ELF-1 (cell line): ENCODE measurements at regions not wholly inside any gene's neighbourhood (a gene's known extent, or its start where the extent isn't known, plus 50 kb on each side); places are given as distances from the start of the nearest gene placed in this dataset.

Experiments
- DNase-seq: peaks from one replicate; pipeline ENCODE4 v3.0.0-alpha.2; 2016; ENCODE audit warnings: low read depth, low spot score

DNA sequence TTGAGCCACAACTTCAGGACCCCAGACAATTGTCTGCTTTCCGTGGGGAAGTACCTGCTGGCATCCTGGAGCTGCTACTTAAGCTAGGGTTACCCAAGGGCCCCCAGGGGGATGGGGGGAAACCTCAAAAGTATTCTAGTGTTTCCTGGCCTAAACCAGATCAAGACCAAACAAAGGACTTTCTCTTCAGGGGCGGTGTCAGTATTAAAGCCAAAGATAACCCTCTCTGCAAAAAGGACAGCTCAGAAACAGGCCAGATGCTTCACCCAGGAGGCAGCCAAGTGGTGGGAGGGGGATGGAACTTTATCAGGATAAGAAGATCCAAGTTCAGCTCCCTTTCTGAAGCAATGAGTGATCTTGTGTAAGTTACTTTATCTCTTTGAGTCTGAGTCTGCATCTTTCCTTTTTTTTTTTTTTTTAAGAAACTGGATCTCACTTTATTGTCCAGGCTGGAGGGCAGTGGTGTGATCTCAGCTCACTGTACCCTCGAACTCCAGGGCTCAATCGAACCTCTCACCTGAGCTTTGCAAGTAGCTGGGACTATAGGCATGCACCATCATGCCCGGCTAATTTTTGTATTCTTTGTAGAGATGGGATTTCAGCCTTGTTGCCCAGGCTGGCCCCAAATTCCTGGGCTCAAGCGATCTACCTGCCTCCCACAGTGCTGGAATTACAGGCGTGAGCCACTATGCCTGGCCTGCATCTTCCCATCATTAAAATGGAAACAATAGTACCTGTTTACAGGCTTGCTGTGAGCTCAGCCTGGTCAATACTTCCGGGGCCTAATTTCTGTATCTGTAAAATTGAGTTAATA, 151.8 kb upstream of the PTPRM start:
- DNase-seq: peak; percentile 13

DNA sequence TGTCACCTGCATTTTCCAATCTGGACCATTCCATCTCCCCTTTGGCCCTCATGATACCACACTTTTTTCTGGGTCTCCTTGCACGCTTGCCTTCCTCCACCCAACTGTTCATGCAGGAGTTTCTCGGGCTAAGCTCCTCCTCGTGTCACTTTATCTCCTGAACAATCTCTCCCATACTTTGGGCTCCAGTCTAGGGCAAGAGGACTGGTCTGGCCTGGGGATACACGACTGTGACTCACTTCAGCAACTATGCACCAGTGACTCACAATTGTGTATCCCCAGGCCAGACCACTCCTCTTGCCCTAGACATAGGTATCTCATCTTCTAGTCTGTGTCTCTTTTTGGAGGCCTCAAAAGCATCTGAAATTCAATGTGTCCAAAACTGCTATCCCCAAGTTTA, 149.4 kb upstream of the PTPRM start:
- peak; percentile 80 for DNase-seq

DNA sequence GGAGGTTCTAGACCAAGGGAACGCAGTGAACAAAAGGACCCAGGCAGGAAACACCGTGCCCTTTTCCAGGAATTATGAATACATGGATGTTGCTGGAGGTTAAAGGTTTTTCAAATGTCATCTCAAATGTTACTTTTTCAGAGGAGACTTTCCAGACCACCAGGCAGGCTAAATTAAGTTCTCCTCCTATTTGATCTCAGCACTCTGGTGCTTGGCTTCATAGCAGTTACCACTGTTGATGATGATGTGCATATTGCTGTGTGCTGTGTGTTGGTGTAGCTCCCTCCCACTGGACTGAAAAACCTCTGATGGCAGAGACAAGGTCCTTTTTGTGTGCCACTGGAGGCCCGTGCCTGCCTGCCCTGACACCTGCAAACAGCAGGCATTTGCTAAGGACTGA, 137.3 kb upstream of the PTPRM start:
- no peak for DNase-seq

DNA sequence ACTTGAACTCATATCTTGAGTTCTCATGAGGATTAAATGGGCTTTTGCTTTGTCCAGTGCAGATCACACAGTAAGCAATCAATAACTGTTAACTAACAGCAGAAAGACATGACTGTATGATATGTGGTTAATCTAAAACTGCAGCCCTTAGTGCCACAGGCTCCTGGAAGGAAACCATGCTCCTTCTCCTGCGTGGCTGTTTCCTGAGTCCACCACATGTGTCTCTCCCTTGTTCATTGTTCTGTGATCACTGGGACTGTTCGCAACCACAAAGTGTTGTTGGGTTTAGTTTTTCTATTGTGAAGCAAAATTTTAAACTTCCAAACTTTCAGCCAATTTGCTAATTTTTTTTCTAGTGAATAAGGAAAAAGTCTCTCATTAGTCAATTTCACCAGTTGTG, 130.9 kb upstream of the PTPRM start:
- DNase-seq: no peak

DNA sequence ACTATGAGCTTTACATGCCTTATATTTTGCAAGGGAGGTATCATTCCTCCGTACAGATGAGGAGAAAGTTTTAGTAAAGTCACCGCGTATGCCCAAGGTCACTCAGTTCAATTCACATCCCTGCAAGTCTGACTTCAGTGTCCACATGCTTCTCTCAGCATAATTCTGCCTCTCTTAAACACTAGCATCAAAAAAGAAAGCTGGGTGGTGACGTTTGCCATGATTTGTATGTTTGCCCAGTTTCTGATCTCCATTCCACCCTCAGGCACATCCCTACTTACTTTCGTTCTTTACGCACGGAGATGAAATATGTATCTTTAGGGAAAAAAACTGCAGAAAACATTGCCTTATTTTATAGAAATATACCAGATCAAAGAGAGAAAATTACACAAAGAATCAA, 129.2 kb upstream of the PTPRM start:
- DNase-seq: no peak

DNA sequence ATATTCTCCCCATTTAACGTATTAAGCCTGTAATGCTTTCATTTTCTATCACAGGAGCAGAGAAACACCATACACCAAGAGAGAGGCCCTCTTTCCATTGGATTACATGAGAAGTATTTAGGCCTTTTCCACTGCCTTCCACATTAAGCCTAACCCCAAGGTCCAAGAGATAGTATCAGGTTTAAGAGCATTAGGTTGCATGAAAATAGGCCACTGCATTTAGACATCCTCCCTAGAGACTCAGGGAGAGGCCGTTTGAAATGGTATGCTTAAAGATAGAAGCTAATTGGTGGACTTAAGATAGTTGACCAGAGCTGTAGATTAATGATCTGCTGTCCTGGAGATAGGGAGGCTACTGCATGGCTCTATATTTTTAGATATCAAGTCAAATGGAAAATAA, 128.5 kb upstream of the PTPRM start:
- no peak for DNase-seq

DNA sequence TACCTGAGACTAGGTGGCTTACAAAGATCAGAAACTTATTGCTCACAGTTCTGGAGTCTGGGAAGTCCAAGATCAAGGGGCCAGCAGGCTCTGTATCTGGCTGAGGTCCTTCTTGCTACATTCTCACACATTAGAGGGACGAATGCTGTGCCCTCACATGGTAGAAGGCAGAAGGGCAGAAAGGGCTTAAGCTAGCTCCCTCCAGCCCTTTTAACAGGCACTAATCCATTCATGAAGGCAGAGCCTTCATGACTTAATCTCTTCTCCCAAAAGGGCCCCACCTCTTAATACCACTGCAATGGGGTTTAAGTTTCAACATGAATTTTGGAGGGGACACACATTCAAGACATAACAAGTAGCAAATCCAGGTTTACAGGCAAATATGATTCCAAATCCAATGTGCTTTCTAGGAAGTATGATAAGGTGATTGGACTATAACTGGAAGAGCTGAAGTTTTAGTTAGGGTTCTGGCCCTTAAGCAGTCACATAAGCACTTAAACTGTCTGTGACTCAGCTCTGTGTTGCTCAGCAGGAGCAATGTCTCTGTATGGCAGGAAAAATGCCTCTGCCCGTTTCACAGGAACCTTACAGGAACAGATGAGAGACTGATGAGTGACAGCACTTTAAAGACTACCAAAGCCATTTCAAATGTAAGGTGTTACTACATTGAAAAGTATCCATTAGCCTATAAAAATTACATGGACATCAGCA, 119.6 kb upstream of the PTPRM start:
- DNase-seq: no peak

DNA sequence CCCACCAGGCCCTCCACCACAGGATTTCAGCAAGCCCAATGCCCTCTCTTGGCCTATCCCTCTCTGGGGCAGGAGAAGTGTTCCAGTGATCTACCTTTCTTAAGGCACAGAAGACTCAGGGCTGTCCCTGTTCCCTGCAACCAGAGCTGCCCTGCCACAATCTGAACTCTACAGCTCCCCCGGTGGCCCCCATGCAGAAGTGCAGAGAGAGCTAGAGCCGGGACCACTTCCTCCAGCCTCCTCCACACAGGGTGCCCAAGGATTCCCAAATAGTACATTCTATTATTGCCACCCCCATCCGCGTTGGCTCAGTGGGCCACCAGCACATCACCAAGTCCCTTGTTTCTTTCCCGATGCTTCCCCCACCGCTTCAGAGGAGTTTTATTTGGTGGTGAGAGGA, 114.8 kb upstream of the PTPRM start:
- DNase-seq: peak; percentile 72

DNA sequence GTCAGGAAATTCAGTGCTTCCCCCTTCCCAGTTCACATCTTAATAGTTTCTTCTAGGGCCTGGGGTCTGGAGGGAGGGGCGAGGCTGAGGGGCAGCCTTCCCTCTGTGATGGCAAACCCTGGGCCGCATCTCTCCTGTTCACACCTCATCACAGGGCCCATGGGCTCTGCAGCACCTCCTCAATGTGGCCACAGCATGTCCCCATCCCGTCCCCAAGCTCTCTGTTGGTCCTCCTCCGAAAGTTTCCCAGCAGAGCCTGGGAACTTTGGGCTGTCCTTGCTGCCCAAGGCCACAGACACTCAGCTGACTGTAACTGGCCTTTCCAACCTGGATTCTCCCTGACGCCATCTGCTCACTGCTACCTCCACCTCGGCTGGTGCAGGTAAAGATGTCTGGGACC, 112.7 kb upstream of the PTPRM start:
- DNase-seq: no peak

DNA sequence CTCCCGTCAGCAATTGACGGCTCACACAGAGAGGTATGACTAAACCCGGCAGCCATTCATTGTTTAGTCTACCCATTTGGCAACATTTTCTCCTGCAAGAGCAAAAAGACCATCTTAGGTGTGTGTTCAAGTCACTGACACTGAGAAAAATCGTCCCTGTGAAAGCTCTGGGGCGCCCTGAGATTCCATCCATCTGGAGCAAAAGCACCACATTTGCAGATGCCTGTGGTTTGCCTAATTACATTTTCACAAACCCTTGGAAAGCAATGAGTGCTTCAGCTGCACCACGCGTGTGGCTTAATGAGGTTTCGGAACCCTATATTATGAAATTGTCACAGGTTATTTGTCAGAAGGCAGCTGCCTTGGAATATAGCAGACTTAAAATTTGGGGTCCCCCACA, 110.7 kb upstream of the PTPRM start:
- DNase-seq: no peak

DNA sequence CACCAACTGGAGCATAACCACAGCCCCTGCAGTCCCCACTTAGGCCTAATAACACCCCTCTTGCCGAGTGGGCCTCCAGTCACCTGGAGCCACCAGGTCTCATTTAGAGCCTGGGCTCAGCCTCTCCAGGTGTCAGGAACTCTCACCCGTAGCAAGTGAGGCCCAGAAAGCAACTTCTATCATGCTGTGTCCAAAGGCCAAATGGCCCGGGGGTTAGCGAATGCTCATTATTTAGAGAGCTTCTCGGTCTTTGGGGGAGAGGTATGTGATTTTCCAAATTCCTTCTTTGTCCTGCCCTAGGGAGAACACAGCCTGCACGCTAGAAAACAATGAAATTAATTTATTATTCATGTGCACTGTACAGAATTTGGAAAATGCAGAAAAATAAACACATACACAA, 109.9 kb upstream of the PTPRM start:
- DNase-seq: peak; percentile 77

DNA sequence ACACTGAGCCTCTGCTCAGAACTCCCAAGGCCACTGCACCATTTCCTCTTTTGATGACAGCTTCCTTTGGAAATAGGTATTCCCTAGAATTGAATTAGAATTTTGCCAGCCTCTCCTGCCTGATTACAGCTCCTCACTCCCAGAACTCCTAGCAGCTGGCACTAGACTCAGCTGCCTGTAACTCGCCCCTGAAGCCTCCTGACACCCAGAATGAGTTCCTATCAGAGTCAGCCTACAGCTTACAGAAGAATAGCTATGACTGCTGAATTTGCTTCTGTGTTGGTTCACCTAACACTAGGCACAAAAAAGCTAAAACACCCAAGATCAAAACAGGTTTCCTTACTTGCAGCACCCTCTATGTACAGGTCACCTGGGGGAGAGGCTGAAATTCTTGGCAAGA, 108.2 kb upstream of the PTPRM start:
- DNase-seq: no peak

DNA sequence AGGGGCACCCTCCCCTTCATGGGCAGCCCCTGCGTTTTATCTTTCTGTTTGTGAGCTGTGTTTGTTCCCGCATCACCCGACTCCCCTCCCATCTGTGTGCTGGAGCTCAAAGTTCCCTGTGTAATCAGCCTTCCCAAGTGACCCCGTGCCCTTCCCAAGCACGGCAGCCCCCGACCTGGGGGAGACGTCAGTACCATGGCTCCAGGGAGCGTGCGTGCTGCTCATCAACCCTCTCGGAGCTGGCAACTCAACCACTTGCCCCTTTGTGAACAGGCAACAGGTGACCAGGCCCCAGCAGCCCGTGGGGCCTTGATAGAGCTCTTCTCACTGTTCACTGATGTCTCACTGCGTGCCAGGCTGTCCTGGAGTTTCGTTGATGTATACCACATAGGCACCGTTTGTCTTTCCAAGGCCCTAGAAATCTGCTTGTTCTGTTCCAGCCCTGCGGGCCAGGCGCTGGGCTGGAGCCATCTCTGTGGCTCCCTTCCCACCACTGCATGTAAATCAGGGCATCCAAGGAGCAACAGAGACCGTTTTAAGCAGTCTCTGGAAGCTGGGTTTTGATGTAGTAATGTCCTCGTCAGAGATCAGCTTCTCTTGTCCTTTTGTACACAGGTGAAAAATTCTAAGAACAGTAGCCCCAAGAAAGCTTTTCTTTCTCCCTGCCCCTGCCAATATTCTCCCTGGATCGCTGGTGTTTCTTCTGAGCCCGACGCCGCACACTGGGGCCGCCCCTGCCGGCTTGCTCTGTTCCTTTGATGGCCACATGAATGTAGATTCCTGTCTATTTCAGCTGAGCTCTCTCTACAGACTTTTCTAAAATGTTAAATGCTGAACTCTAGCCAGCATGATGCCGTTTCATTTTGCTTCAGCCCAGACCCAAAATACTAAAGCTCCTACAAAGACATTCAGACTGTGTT, 107.0 kb upstream of the PTPRM start:
- no peak for DNase-seq

DNA sequence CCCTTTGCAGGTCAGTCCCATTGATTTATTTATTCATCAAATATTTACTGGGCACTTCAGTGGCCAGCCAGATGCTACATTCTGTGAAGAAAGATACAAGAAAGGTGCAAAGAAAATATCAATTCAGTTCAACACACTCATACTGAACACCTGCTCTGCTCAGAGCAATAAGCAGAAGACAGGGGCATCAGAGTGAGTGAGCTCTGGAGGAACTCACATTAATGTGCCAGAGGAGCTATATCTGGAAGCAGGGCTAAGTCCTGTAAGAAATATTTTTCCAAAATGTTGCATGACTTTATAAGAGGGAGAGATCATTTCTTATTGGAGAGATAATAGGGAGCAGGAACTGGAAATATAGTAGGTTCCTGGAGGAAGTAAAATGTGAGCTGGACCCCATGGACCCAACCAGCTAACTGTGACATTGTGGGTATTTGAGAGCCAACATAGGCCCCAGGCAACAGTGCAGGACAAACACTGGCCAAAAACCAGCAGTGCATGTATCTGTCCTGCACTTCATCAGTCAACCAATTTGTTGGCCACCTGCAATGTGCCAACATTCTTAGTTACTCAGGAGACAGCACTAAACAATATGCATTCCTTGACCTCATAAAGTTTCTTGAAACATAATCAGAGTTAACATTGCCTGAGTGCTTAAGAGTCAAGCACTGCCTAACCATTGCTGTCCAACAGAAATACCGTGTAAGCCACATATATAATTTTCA, 102.7 kb upstream of the PTPRM start:
- no peak for DNase-seq

DNA sequence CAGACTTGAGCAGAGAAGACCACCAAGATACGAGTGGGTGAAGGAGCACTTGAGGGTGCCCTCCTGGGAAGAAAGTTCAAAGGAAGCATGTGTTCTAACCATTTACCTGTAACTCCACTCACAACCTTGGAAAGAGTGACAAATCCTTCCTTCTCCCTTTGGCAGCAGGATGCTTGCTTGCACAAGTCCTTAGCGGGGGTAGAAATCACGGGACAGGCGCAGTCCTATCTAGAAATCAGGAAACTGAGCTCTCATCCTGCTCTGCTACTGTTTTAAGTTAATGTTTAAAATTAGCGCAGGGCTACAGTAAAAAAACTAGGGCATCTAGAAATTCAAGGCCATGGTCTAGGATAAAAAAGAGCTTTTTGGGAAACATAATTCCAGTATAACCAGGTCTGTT, 100.9 kb upstream of the PTPRM start:
- DNase-seq: no peak

DNA sequence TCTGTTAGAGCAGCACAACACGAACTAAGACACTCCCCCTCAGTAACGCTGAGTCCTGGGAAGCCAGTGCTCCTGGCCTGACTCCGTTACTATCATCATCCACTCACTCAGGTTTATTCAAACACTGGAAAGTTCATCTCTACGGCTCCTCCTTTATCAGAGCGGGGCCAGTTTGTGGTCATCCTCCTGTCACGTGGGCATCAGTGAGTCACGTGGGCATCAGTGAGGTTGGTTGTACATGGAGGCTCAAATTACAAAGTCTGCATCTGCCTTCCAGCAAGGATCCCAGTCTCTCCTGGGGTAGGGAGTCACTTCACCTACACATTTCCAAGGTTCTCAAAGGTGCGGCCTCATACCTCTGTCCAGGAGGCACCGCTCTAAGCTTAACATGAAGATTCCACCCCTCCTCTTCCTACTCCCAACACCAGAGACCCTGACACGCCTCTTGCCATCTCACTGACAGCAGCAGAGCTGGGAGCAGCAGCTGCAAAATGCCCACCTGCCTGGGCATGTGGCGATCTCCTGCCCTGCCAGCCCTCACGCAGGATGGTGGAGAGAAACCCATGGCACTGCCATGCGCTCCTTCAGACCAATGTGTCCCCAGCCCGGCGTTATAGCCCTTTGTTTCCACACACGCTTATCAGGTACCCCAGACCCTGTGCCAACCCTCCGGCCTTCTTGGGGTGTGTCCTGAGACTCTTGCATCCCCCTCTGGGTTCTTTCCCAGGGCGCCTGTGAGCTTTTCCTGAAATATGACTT, 99.2 kb upstream of the PTPRM start:
- DNase-seq: peak; percentile 21

DNA sequence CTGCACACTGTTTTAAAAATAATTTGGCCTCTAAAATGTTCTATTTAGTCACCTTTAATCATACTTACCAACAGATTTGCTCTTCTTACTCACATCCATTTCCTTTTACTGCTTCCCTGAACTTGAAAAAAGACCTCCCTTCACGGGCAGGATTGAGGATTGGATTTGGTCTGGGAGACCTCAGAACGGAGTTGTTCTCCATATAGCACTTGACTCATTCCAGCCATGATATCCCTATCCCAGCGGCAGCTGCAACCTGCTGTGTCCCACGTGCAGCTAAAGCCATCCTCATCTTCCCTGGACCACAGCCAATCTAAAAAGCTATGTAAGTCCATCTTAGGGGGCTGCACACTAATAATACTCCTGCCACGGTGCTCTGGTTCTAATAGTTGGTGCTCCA, 97.0 kb upstream of the PTPRM start:
- no peak for DNase-seq

DNA sequence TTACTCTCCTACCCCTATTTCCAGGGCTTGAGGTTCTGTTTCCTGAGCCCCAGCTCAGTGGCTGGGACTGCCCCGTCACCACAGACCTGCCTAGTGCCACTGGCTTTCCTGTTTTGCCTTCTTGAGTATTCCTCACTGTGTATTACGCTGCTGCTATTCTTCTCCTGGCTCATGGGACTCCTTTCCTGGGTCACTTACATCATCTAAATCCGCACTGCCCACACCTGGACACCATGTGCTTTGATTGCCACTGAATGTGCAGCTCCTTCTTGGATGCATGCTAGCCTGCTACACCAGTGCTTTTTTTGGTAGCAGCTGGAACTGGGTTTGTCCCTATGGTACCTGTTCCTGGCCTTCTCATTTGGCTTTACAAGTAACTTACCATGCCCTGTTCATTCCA, 96.6 kb upstream of the PTPRM start:
- no peak for DNase-seq

DNA sequence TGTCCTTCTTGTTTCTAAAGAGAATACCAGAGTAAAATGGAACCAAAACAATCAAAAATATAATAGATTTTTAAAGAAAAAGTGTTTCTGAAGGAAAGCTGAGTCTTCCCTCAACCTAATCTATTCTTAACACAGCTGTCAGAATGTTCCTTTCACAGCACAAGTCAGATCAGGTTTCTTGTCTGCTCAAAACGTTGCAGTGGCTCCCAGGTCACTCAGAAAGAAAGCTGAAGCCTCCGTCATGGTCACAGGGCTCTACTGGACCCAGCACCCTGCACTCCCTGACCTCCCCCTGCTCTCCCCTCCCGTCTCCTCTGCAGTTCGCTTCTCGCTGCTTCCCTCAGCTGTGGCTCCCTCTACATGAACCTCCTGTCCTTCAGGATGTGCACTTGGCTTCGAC, 90.7 kb upstream of the PTPRM start:
- DNase-seq: no peak

DNA sequence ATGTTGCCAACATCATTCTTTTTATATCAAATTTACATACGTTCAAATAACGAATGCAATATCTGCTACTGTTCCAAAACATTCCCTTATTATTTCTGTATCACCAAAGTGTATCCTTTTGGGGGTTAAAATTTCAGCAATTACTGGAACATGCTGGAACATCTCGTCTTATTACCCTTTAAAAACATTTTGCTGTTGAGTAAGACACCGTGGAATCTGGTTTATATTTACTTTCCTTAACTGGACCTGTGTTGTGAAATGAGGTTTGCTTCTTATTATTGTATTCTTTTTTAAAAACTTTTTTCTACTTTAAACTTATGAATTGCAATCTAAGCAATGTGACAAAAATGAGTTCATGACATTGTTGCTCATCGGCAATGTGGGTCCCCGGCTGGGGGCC, 87.4 kb upstream of the PTPRM start:
- DNase-seq: no peak

DNA sequence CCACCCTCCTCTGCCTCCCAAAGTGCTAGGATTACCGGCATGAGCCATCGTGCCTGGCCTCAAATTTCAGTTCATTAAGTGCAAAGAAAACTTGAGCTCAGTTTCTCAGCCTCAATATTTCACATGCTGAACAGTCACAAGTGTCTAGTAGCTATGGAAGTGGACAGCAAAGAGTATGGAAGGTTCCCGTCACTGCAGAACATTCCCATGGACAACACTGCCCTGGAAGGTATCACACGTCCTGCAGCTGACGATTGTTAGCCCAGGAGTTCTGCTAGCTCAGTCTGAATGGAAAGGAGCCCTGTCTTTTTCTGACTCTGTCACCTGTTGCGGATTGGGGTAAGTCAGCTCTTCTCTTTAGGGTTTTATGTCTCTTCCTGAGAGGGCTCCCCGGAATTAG, 86.2 kb upstream of the PTPRM start:
- DNase-seq: no peak
